ENCODE measurements at regions not wholly inside any gene's neighbourhood (a gene's known extent, or its start where the extent isn't known, plus 50 kb on each side); places are given as distances from the start of the nearest gene placed in this dataset.

DNA sequence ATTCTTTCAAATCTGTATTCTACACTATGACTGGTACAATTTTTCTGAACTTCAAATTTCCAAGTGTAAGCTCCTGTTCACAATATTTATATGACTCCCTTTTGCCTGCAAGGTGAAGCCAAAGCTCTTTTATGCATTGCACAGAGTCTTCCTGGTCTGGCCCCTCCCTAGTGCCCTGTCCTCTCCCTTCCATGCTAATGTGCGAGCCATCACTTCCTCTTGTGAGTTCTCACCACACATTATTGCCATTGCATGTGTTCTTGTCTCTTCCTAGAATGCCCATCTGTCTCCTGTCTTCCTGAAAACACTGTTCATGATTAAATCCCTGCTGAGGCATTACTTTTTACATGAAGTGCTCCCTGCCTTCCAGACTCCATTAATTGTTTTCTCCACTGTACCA lies 169.9 kb downstream of the MC4R start:
- H3K56ac ChIP-seq (replicated peaks; ENCODE audit: insufficient read length, low read depth, low read length), result no peak overlapping the region
- no peak overlapping the region for H3K18ac ChIP-seq (ENCODE audit: extremely low read depth, low read length)
- H2BK15ac ChIP-seq (ENCODE audit: low read length), result no peak overlapping the region
- DNase-seq (ENCODE audit: low read depth in 1 of 2, low spot score in 2 of 2) (no peak), FAIRE-seq (no peak)
- H2BK5ac ChIP-seq (ENCODE audit: low read depth, low read length), result no peak overlapping the region
- CTCF ChIA-PET (ENCODE audit: partially characterized antibody), result interaction anchor here (0.6 to 0.9 kb wide), 2 partner anchors 9 to 23 kb away, joined by 3 read pairs; no protein-coding TSS in a partner anchor
- POLR2A ChIA-PET (ENCODE audit: partially characterized antibody), result no interaction called here
- H3K23ac ChIP-seq (ENCODE audit: insufficient read length), result no peak overlapping the region
- no peak overlapping the region for H2AK5ac ChIP-seq (ENCODE audit: low read depth, low read length)
- no peak overlapping the region for H4K5ac ChIP-seq (ENCODE audit: insufficient read length, low read depth, low read length)
- H3K14ac ChIP-seq (ENCODE audit: insufficient read length), result no peak overlapping the region
- no peak overlapping the region for H3K9ac ChIP-seq (replicated peaks in 1 of 4; ENCODE audit: extremely low read depth in 1 of 4, low read depth in 3 of 4, low read length in 3 of 4)
- H3K79me1 ChIP-seq (ENCODE audit: low read depth, low read length), result no peaks in the 10 kb centered on the region
- no peak overlapping the region for H3K27ac ChIP-seq (ENCODE audit: low read depth, low read length)
- H4K91ac ChIP-seq (replicated peaks; ENCODE audit: insufficient read length, low read length), result no peak overlapping the region
- no peaks in the 10 kb centered on the region for H3K4me1 ChIP-seq (replicated peaks in 1 of 4; ENCODE audit: control insufficient read depth in 3 of 4, insufficient read depth in 4 of 4, low read length in 3 of 4)
- no peaks in the 10 kb centered on the region for H4K20me1 ChIP-seq (replicated peaks in 1 of 2; ENCODE audit: control insufficient read depth in 1 of 2, insufficient read depth in 2 of 2, low read length in 2 of 2)
- no peaks in the 10 kb centered on the region for H3K23me2 ChIP-seq (ENCODE audit: low read depth, low read length)
- 90% methylated on average over 1 of the region's 1 CpG; no CpG with 5 or more reads in 1 of the 2 experiments for WGBS, 2 experiments (ENCODE audit: extremely low coverage in 1 of 2, insufficient coverage in 1 of 2, insufficient read length in 1 of 2, insufficient replicate concordance in 2 of 2, low coverage in 1 of 2, low lambda C conversion rate in 2 of 2, missing lambda C conversion rate in 1 of 2)
- no peak overlapping the region for H2AFZ ChIP-seq (ENCODE audit: low read length)
- no peak overlapping the region for H2BK120ac ChIP-seq (replicated peaks; ENCODE audit: low read depth, low read length)
- H3K36me3 ChIP-seq (ENCODE audit: control insufficient read depth in 2 of 4, insufficient read depth in 4 of 4, low read length in 3 of 4), result no peaks in the 10 kb centered on the region
- H4K8ac ChIP-seq (ENCODE audit: extremely low read depth, insufficient read depth, low read length), result no peak overlapping the region
- no peak overlapping the region for H3K4ac ChIP-seq (replicated peaks; ENCODE audit: insufficient read length, low read depth, low read length)
- H2BK20ac ChIP-seq (ENCODE audit: low read length), result no peak overlapping the region
- H3K4me2 ChIP-seq (ENCODE audit: insufficient read depth in 1 of 2, low read depth in 2 of 2, low read length in 2 of 2), result no peak overlapping the region
- H2BK12ac ChIP-seq (ENCODE audit: low read depth, low read length), result no peak overlapping the region
- H3K9me3 ChIP-seq (ENCODE audit: insufficient read depth in 2 of 2, low read depth in 1 of 2, low read length in 1 of 2), result no peaks in the 10 kb centered on the region
- H3K27me3 ChIP-seq (replicated peaks in 1 of 4; ENCODE audit: control insufficient read depth in 3 of 4, extremely low read depth in 1 of 4, insufficient read depth in 3 of 4, low read length in 3 of 4), result no peaks in the 10 kb centered on the region
- H3K79me2 ChIP-seq (ENCODE audit: control insufficient read depth in 1 of 2, insufficient read depth in 2 of 2, low read length in 2 of 2), result no peaks in the 10 kb centered on the region
- no peak overlapping the region for H3K4me3 ChIP-seq (ENCODE audit: extremely low read depth in 1 of 4, insufficient read depth in 2 of 4, low read depth in 3 of 4, low read length in 4 of 4)
- TF ChIP-seq RNF2 (IDR thresholded peaks at IDR 0.05; ENCODE audit: borderline replicate concordance, low read depth, low read length, missing control alignments, poor library complexity, severe bottlenecking) (no peak), HDAC6 (IDR thresholded peaks at IDR 0.05; ENCODE audit: low read depth, low read length) (no peak), MAFK (IDR thresholded peaks at IDR 0.05; ENCODE audit: low read depth, low read length) (no peak), CBX8 (IDR thresholded peaks at IDR 0.05; ENCODE audit: borderline replicate concordance, low read depth, low read length) (no peak), RAD21 (IDR thresholded peaks at IDR 0.05 in 1 of 2, conservative IDR thresholded peaks at IDR 0.05 in 1 of 2; ENCODE audit: low read depth in 2 of 2, low read length in 2 of 2) (no peak), BACH1 (IDR thresholded peaks at IDR 0.05; ENCODE audit: low read length) (no peak), HDAC2 (IDR thresholded peaks at IDR 0.05; ENCODE audit: borderline replicate concordance in 1 of 2, low read depth in 2 of 2, low read length in 2 of 2) (no peak), TBP (IDR thresholded peaks at IDR 0.05; ENCODE audit: low read depth, low read length) (no peak), KDM5A (IDR thresholded peaks at IDR 0.05; ENCODE audit: low read length) (no peak), EGR1 (IDR thresholded peaks at IDR 0.05; ENCODE audit: borderline replicate concordance, low read depth, low read length) (no peak), SIRT6 (IDR thresholded peaks at IDR 0.05; ENCODE audit: low read length) (no peak), FOSL1 (IDR thresholded peaks at IDR 0.05; ENCODE audit: insufficient read depth, low read depth, low read length) (no peak)
- TF ChIP-seq, protein P1, sequence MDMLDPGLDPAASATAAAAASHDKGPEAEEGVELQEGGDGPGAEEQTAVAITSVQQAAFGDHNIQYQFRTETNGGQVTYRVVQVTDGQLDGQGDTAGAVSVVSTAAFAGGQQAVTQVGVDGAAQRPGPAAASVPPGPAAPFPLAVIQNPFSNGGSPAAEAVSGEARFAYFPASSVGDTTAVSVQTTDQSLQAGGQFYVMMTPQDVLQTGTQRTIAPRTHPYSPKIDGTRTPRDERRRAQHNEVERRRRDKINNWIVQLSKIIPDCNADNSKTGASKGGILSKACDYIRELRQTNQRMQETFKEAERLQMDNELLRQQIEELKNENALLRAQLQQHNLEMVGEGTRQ (IDR thresholded peaks at IDR 0.05; ENCODE audit: low read length), result no peak

Data from H1 (cell line).